B cell (primary cell): ENCODE measurements at regions not wholly inside any gene's neighbourhood (a gene's known extent, or its start where the extent isn't known, plus 50 kb on each side); places are given as distances from the start of the nearest gene placed in this dataset.

Experiments
- CTCF ChIP-seq: fragments of 200-600 bp; IDR thresholded peaks from one replicate; pipeline ENCODE4 v1.8.0; 2022; ENCODE audit warnings: antibody characterized with exemption, mild to moderate bottlenecking
- EZH2 ChIP-seq: IDR thresholded peaks from 2 replicates; pipeline ENCODE4 v1.6.1; 2012; ENCODE audit warnings: borderline replicate concordance, low read depth, mild to moderate bottlenecking, moderate library complexity, low read length; ENCODE audit not compliant: insufficient read depth, poor library complexity, severe bottlenecking

- TF ChIP-seq CTCF (no peak), EZH2 (no peak)
Measured at GRCh38 chr2:235347691-235348090, 146.2 kb upstream of the AGAP1 start.
